AG08395 (cell line): ENCODE measurements at regions not wholly inside any gene's neighbourhood (a gene's known extent, or its start where the extent isn't known, plus 50 kb on each side); places are given as distances from the start of the nearest gene placed in this dataset.
A peak's percentile ranks its signal among the peaks of the same experiment; 100 is the strongest.

Source experiments
- DNase-seq: peaks from one replicate; pipeline ENCODE4 v3.0.0; 2012; ENCODE audit warnings: mixed read lengths, low spot score

DNA sequence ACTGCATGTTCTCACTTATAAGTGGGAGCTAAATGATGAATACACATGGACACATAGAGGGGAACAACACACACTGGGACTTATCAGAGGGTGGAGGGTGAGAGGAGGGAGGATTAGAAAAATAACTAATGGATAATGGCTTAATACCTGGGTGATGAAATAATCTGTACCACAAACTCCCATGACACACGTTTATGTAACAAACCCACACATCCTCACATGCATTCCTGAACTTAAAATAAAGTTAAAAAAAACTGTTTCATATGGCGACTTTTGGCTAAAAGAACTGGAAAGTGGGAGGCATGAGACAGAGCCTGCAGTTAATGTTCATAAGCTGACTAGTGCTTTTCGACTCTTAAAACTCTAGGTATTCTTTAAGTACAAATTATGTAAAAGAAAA lies 98.9 kb upstream of the NPFFR2 start:
- no peak for DNase-seq

DNA sequence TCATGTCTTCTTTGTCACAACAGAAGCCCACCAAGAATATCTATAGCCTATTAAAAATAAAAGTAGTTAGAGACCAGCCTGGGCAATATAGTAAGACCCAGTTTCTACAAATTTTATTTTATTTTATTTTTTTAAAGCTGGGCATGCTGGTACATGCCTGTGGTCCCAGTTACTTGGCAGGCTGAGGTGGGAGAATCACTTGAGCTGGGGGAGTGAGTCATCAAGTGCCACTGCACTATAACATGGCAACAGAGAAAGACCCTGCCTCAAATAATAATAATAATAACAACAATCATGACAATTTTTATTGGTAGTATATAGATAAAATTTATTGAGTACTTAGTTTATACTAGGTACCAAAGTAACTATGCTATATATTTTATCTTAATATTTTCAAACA lies 93.0 kb upstream of the NPFFR2 start:
- no peak for DNase-seq

DNA sequence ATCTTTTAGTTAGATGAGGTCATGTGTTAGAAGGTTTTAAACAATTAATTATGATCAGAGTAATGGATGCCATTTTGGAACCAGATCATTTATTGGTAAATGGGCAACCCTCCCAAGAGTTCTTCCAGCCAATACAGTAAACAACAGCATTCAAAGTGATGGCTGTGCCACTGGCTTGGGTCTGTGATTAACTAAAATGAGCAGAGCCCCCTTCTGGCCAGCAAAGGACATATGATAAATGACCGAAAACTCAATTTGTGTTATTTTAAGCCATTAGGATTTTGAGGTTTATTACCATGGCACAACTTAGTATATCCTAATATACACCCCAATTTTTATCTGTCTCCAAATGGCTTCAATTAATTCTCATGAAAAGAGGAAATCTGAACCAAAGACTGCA lies 90.8 kb upstream of the NPFFR2 start:
- DNase-seq: no peak

DNA sequence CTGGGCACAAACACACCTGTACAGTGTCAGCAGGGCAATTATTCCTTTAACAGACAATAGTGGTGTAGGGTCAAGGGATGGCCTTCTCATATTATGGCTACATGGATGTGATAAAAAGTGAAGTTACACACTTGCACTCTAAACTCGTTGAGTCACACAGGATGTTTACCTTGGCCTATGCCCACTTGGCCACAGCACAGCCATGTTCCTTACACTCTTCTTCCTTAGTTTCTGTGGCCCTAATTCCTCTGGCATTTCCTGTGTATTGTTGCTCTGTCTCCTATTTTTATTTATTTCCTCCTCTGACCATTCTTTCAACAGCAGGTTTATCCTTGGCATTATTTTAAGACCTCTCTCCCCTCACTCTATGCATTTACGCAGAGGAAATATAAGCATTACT lies 86.8 kb upstream of the NPFFR2 start:
- DNase-seq: no peak

DNA sequence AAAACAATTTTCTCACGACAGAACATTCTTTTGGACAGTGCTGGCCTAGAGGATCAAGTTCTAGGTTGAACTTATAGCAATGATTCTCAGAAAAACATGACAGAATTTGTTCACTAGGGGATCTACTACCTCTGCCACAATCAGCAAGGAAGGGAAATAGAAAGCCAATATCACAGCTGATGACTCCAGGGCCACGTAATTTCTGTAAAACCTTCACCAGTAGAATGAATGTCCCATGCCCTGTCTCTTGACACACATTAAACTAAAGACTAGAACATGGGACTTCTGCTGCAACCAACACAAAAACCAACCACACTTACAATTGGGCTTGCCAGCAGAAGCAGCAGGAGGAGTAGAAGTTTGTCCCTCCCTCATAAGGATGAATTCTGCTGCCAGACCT lies 86.0 kb upstream of the NPFFR2 start:
- no peak for DNase-seq

DNA sequence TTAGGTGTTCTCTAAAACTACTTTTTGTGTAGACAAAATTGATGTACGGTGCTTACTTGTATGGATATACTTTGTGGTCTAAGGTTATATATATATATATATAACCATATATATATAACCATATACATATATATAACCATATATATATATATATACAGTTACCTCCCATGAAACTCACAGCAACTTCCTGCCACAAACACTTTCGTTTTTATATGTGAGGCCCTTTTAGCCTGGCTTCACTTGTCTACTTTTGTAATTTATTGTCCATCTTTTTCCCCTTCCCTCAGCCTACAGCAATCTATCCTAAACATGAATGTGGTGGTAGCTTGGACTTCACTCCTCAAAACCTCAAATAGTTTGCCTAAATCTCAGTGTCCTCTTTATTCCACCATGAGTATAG lies 72.8 kb upstream of the NPFFR2 start:
- DNase-seq: no peak

DNA sequence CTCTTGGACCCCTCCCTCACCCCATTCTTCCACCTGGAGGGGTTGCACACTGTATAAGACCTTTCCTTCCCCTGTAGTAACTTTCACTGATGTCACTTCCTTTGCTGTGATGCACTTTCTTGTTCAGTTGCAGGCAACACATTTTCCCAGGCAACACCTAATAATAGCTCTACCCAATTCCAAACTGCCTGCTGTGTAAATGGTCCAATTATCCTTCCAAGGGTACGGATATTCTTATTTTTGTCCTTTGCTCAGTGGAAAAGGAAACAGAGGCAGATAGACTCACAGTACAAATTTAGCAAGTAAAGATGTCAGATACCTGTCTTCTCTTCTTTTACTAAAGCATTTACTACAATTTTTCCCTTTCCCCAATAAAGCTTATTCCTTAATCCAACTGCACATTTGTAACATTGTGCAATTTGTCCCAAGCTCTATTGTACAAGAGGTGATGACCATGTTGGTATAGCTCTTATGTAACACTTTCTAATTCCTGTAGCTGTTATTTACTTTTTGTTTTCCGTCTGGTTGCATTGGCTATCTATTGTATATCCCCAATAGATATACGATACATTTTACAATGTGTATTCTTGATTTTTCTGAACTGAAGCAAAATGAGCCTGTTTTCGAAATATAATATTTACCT lies 69.1 kb upstream of the NPFFR2 start:
- DNase-seq: no peak

DNA sequence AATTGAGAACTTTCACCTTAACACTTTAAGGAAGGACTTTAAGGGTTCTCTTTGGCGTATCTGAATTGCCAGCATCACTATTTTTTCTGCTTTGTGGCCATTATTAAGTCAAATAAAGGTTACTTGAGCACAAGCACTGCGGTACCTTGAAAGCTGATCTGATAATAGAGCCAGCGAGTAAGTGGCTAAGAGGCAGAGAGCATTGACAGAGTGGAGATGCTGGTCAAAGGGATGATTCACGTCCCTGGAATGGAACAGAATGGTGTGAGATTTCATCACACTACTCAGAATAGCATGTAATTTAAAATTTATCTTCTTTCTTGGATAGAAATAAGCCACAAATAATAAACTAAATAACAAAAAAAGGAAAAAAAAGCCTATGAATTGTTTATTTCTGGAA lies 57.1 kb upstream of the NPFFR2 start:
- peak; percentile 4 for DNase-seq

DNA sequence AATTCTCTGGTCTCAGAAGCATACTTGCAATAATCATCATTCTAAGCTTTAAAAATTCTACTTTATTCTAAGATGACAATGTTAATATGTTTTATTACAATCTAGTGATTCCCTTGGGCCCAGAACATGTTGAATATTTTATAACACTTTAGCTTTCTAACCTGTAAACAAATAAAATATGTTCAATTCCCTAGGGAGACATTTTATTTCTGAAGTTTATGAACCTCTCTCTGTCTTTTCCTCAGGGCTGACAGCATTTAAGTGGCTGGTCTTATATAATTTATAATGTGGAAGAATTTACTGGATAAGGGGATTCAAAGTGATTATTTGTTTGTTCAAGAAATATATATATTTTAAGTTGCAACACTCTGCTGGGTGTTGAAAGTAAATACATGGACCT lies 55.3 kb upstream of the NPFFR2 start:
- DNase-seq: no peak

DNA sequence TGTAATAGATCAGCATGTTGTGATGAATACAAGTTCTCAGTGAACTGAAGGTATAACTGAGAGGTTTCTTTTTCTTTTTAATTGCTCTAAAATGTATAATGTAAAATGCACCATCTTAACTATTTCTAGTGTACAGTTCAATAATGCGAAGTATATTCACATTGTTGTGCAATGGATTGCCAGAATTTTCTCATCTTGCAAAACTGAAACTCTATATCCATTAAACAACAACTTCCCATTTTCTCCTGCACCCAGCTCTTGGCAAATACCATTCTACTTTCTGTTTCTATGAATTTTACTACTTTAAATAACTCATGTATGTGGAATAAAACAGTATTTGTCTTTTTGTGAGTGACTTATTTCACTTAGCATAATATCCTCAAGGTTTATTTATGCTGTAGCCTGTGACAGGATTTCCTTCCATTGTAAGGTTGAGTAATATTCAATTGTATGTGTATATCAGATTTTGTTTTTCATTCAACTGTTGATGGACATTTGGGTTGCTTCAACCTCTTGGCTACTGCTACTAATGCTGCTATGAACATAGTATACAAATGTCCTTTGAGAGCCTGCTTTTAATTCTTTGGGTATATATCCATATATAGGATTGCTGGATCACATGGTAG lies 53.5 kb upstream of the NPFFR2 start:
- no peak for DNase-seq

DNA sequence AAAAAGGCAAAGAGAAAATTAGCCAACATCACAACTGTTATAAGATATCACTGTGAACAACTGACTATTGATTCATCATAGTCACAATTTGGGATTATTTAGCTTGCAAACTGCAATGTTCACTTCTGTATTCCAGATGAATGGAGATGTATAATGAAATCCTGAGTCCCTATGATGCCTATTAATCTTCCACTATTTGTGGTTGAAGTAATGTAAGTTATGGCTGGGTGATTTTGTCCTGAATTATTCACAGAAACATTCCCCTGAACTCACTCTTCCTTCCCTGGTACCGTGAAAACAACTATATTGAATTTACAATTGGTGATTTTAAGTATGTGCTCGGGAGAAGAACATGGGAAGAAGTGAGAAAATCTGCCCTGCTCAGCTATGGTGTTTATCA lies 50.8 kb upstream of the NPFFR2 start:
- DNase-seq: no peak
